DOHH2 (cell line): ENCODE measurements at regions not wholly inside any gene's neighbourhood (a gene's known extent, or its start where the extent isn't known, plus 50 kb on each side); places are given as distances from the start of the nearest gene placed in this dataset.

Source experiments
- CTCF ChIP-seq: fragments of 200-600 bp; sonication (generic); IDR thresholded peaks from one replicate; pipeline ENCODE4 v1.5.1; 2014; ENCODE audit warnings: antibody characterized with exemption, mild to moderate bottlenecking, low read depth, low read length; ENCODE audit not compliant: poor library complexity, severe bottlenecking
- EZH2phosphoT487 ChIP-seq: fragments of 200-600 bp; sonication (generic); IDR thresholded peaks from 2 replicates; pipeline ENCODE4 v1.6.1; 2017; ENCODE audit warnings: borderline replicate concordance, mild to moderate bottlenecking, antibody characterized with exemption, low read length, moderate library complexity, mixed read lengths

GRCh38 chr3:151638555-151639417 lies 94.9 kb upstream of the AADACL2 start:
- TF ChIP-seq CTCF (no peak), EZH2phosphoT487 (no peak)
